NCI-H1092 treated with DMSO at 0.1 percent for 48 hours (cell line): ENCODE measurements at regions not wholly inside any gene's neighbourhood (a gene's known extent, or its start where the extent isn't known, plus 50 kb on each side); places are given as distances from the start of the nearest gene placed in this dataset.
"Not testable (repeated sequence)": the region's sequence is repeated elsewhere in the genome, so short reads cannot be mapped to it uniquely, and the experiment has no call there.

Experiments
- DNase-seq: peaks from one replicate; lab custom pipeline; 2025; lab: John Stamatoyannopoulos, UW

- no peak for DNase-seq
Measured at GRCh38 chrX:139200346-139200745, 330.2 kb upstream of the F9 start.

GRCh38 chrX:139199933-139200332, 330.6 kb upstream of the F9 start:
- DNase-seq, result no peak

- no peak for DNase-seq
Measured at GRCh38 chrX:139198936-139199335, 331.6 kb upstream of the F9 start.

GRCh38 chrX:139196890-139197289, 333.6 kb upstream of the F9 start:
- no peak for DNase-seq

- DNase-seq, result no peak
Measured at GRCh38 chrX:139194571-139195280, 335.8 kb upstream of the F9 start.

- DNase-seq, result no peak
Measured at GRCh38 chrX:139192386-139192961, 338.1 kb upstream of the F9 start.

GRCh38 chrX:139191746-139192385, 338.7 kb upstream of the F9 start:
- DNase-seq, result no peak

- no peak for DNase-seq
Measured at GRCh38 chrX:139191286-139191685, 339.3 kb upstream of the F9 start.

GRCh38 chrX:139187738-139188137, 342.8 kb upstream of the F9 start:
- no peak for DNase-seq

- no peak for DNase-seq
Measured at GRCh38 chrX:139186991-139187390, 343.5 kb upstream of the F9 start.

- DNase-seq, result no peak
Measured at GRCh38 chrX:139179592-139179991, 350.9 kb upstream of the F9 start.

- no peak for DNase-seq
Measured at GRCh38 chrX:139178980-139179379, 351.6 kb upstream of the F9 start.

GRCh38 chrX:139172731-139173130, 357.8 kb upstream of the F9 start:
- DNase-seq, result no peak

GRCh38 chrX:139170526-139171173, 359.9 kb upstream of the F9 start:
- DNase-seq, result no peak

- no peak for DNase-seq
Measured at GRCh38 chrX:139167282-139167681, 363.3 kb upstream of the F9 start.

GRCh38 chrX:139158256-139158655, 372.3 kb upstream of the F9 start:
- no peak for DNase-seq

- no peak for DNase-seq
Measured at GRCh38 chrX:139156356-139156755, 374.2 kb upstream of the F9 start.

GRCh38 chrX:139146625-139147024, 383.9 kb upstream of the F9 start:
- DNase-seq, result not testable (repeated sequence)

GRCh38 chrX:139141370-139141769, 389.2 kb upstream of the F9 start:
- DNase-seq, result no peak

GRCh38 chrX:139134316-139134715, 396.2 kb upstream of the F9 start:
- no peak for DNase-seq

GRCh38 chrX:139126493-139126892, 404.0 kb upstream of the F9 start:
- DNase-seq, result peak; percentile 18

- DNase-seq, result no peak
Measured at GRCh38 chrX:139125916-139126315, 404.6 kb upstream of the F9 start.
